HEK293T (cell line): ENCODE measurements at regions not wholly inside any gene's neighbourhood (a gene's known extent, or its start where the extent isn't known, plus 50 kb on each side); places are given as distances from the start of the nearest gene placed in this dataset.

Experiments
- ARNT ChIP-seq: fragments of 450-650 bp; IDR thresholded peaks from 2 replicates; pipeline ENCODE4 v1.6.1; 2017; ENCODE audit warnings: mild to moderate bottlenecking
- BHLHE40 ChIP-seq: fragments of 450-650 bp; IDR thresholded peaks from 2 replicates; pipeline ENCODE4 v1.6.1; 2016; ENCODE audit warnings: mild to moderate bottlenecking, moderate library complexity, borderline replicate concordance
- FOXM1 ChIP-seq: fragments of 450-650 bp; IDR thresholded peaks from 2 replicates; pipeline ENCODE4 v1.6.1; 2017; ENCODE audit warnings: mild to moderate bottlenecking, borderline replicate concordance
- HDGF ChIP-seq: fragments of 450-650 bp; IDR thresholded peaks from 2 replicates; pipeline ENCODE4 v1.6.1; 2017; ENCODE audit warnings: antibody characterized with exemption, borderline replicate concordance
- NFRKB ChIP-seq: fragments of 450-650 bp; IDR thresholded peaks from 2 replicates; pipeline ENCODE4 v1.6.1; 2016; ENCODE audit warnings: mild to moderate bottlenecking, moderate library complexity
- SP1 ChIP-seq: fragments of 450-650 bp; IDR thresholded peaks from 2 replicates; pipeline ENCODE4 v1.6.1; 2017
- TARDBP ChIP-seq: fragments of 450-650 bp; IDR thresholded peaks from 2 replicates; pipeline ENCODE4 v1.6.1; 2016
- ZNF384 ChIP-seq: fragments of 450-650 bp; IDR thresholded peaks from 2 replicates; pipeline ENCODE4 v1.6.1; 2016
- TF ChIP-seq, protein P1 (sequence below): fragments of 450-650 bp; IDR thresholded peaks from 2 replicates; pipeline ENCODE4 v1.6.1; 2016

DNA sequence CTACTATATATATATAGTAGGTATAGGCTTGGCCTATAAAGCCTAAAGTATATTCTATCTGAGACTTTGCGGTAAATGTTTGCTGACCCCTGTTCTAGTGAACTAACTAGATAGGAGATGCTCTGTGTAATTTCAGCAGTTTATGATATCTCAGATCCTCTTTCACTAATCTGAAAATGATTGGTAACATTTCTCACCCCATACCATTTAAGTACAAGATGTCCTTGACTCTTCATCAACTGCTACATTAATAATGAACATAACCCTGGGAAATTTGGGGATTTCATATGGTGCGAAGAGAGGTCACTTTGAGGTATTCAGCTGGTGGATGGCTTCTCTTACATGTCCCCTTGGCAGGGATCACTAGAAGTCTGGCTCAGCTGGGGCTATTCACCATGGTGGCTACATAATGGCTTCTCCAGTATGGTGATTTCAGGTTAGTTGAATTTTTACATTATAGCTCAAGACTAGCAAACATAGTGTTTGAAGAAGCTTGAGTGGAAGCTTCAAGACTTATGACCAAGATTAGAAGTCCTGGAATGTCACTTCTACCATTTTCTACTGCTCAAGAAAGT is 103.6 kb upstream of the MYCBP2 start:
- TF ChIP-seq NFRKB (no peak), TARDBP (no peak), FOXM1 (no peak), ZNF384 (no peak), SP1 (no peak), HDGF (no peak), ARNT (no peak), BHLHE40 (no peak)
- TF ChIP-seq, protein P1, sequence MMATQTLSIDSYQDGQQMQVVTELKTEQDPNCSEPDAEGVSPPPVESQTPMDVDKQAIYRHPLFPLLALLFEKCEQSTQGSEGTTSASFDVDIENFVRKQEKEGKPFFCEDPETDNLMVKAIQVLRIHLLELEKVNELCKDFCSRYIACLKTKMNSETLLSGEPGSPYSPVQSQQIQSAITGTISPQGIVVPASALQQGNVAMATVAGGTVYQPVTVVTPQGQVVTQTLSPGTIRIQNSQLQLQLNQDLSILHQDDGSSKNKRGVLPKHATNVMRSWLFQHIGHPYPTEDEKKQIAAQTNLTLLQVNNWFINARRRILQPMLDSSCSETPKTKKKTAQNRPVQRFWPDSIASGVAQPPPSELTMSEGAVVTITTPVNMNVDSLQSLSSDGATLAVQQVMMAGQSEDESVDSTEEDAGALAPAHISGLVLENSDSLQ, result no peak
